HUES48 (cell line): ENCODE measurements at regions not wholly inside any gene's neighbourhood (a gene's known extent, or its start where the extent isn't known, plus 50 kb on each side); places are given as distances from the start of the nearest gene placed in this dataset.

Source experiments
- H3K27ac ChIP-seq: one replicate; pipeline ENCODE4 v1.7.0; 2013; ENCODE audit warnings: low read depth, low read length, inconsistent platforms
- H3K27me3 ChIP-seq: 2 replicates; pipeline ENCODE4 v1.6.1; 2013; ENCODE audit warnings: mild to moderate bottlenecking, low read length; ENCODE audit not compliant: control insufficient read depth, insufficient read depth
- H3K36me3 ChIP-seq: 2 replicates; pipeline ENCODE4 v1.6.1; 2013; ENCODE audit warnings: low read length; ENCODE audit not compliant: control insufficient read depth, insufficient read depth
- H3K4me1 ChIP-seq: 2 replicates; pipeline ENCODE4 v1.6.1; 2013; ENCODE audit warnings: mild to moderate bottlenecking, low read length; ENCODE audit not compliant: control insufficient read depth, insufficient read depth
- H3K4me3 ChIP-seq: 2 replicates; pipeline ENCODE4 v1.5.1; 2013; ENCODE audit warnings: mild to moderate bottlenecking, low read depth, low read length
- H3K9ac ChIP-seq: 2 replicates; pipeline ENCODE4 v1.6.1; 2013; ENCODE audit warnings: mild to moderate bottlenecking, low read depth, low read length, moderate library complexity
- H3K9me3 ChIP-seq: 2 replicates; pipeline ENCODE4 v1.6.1; 2013; ENCODE audit warnings: low read length; ENCODE audit not compliant: control insufficient read depth, insufficient read depth

DNA sequence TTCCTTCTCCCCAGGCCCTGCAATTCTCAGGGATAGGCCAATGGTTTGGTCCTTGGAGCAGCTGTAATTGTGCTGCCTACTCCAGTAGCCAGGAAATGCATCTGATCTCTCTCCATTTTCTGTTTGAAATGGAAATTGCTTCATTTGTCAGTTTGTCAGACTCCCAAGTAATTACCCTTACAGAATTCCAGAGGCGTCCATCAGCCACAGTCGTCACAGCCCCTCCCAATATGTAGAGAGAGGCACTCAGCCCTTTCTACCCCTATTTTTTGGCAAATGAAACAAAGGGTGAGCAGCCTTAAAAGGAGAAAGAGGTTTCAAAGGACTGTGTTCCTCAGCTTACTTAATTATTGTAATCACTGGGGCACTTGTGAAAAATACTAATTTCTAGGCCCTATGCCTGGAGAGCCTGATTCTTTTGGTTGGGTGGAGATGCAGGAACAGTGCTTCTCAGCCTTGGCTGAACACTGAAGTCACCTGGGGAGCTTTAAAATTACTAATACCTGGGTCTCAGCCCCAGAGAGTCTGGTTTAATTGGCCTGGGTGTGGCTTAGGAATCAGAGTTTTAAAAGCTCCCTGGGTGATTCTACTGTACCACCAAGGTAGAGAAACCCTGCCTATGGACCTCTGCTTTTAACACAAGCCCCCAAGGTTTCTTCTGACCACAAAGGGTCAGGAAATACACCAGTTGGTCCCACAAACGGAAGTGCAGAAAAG, 190.0 kb downstream of the EMP1 start:
- no peak overlapping the region for H3K4me3 ChIP-seq
- no peaks in the 10 kb centered on the region for H3K9me3 ChIP-seq
- no peaks in the 10 kb centered on the region for H3K27me3 ChIP-seq
- no peak overlapping the region for H3K27ac ChIP-seq
- H3K4me1 ChIP-seq, result 0 out of 2 replicates have a peak, but pooled peaks cover 7% of the 10 kb centered on the region
- H3K36me3 ChIP-seq, result no peaks in the 10 kb centered on the region
- no peak overlapping the region for H3K9ac ChIP-seq

- Histone ChIP-seq H3K27me3 (0 out of 2 replicates have a peak, but pooled peaks cover 4% of the 10 kb centered on the region), H3K36me3 (no peaks in the 10 kb centered on the region), H3K9ac (no peak overlapping the region), H3K27ac (no peak overlapping the region), H3K9me3 (no peaks in the 10 kb centered on the region), H3K4me3 (no peak overlapping the region), H3K4me1 (0 out of 2 replicates have a peak, but pooled peaks cover 7% of the 10 kb centered on the region)
Measured at GRCh38 chr12:13383379-13383778, 186.9 kb downstream of the EMP1 start.

GRCh38 chr12:13380297-13380696, 183.8 kb downstream of the EMP1 start:
- Histone ChIP-seq H3K27me3 (0 out of 2 replicates have a peak, but pooled peaks cover 4% of the 10 kb centered on the region), H3K9ac (no peak overlapping the region), H3K4me3 (no peak overlapping the region), H3K4me1 (peaks cover 16% of the 10 kb centered on the region; the same call in 1 of the 2 replicates), H3K9me3 (no peaks in the 10 kb centered on the region), H3K27ac (no peak overlapping the region), H3K36me3 (no peaks in the 10 kb centered on the region)

DNA sequence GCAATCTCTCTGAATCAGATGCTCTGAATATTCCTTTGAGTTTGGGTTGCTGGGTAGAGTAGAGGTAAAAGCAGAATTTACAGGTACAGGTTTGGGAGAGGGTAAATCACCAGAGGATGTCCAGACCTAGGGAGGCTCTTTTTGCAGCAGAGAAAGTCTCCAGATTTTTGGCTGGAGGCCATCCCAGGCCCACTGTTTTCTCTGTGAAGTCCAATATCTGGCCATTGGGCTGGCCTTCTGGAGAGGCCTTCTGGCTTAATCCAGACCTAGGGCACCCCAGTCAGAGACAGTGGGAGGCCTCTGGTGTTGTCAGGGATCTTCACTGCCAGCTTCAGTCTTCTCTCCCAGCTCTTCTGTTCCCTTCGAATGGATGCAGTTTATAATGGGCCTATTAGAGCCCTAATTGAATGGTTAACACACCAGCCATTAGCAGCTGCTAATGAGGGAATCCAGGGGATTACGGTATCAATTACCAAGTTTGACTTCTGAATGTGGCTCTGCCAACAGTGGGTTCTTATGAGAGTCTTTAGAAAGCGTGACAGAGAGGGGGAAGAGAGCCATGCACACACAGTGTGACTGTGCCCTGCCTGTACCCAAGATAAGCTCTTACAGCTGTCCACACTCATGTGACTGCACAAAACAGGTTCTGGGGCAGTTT, 183.1 kb downstream of the EMP1 start:
- Histone ChIP-seq H3K4me1 (peaks cover 16% of the 10 kb centered on the region; the same call in 1 of the 2 replicates), H3K4me3 (no peak overlapping the region), H3K27ac (no peak overlapping the region), H3K9ac (no peak overlapping the region), H3K27me3 (0 out of 2 replicates have a peak, but pooled peaks cover 4% of the 10 kb centered on the region), H3K36me3 (no peaks in the 10 kb centered on the region), H3K9me3 (no peaks in the 10 kb centered on the region)

DNA sequence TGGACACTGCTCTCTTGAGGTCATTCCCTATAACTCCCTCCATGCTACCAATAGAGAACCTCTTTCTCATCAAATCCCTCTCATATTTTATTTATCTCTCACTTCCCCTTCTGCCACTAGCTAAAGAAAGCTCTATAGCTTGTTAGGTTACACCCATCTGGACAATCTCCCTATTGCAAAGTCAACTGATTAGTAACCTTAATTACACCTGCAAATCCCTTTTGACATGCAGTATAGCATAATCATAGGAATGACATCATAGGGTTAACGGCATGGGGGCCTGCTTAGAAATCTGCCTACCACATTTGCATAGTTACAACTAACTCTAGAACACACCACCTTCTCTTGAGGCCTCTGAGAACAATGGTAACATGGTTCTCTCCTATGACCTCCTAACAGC, 181.2 kb downstream of the EMP1 start:
- Histone ChIP-seq H3K9ac (no peak overlapping the region), H3K9me3 (no peaks in the 10 kb centered on the region), H3K36me3 (no peaks in the 10 kb centered on the region), H3K4me1 (peaks cover 16% of the 10 kb centered on the region; the same call in 1 of the 2 replicates), H3K27ac (no peak overlapping the region), H3K27me3 (0 out of 2 replicates have a peak, but pooled peaks cover 4% of the 10 kb centered on the region), H3K4me3 (no peak overlapping the region)

DNA sequence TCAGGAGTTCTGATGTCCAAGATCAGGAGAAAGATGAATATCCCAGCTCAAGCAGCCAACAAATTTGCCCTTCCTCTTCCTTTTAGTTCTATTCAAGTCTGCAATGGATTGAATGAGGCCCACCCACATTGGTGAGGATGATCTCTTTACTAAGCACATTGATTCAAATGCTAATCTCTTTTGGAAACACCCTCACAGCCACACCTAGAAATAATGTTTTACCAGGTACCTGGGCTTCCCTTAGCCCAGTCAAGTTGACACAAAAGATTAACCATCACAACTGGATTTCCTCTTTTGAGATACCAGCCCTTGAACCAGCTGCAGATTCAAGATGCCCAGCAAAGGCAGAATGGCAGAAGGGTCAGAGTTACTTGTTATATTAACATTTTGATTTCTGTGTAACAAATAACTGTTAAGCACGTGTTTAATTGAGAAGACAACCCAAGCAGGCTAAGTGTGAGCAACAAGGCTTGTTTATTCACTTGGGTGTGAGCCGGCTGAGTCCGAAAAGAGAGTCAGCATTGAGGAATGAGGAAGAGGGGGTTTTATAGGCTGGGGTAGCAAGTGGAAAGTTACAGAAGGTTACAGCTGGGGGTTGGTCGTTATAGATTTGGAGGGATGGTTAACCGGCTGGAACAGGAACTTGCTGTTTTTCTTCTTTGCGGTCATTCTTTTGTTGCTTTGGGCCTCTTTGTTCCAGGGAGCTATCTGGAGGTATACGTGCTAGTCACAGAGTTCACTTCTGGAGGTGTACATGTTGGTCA, 180.3 kb downstream of the EMP1 start:
- Histone ChIP-seq H3K36me3 (no peaks in the 10 kb centered on the region), H3K9me3 (no peaks in the 10 kb centered on the region), H3K9ac (no peak overlapping the region), H3K27ac (peak overlapping the region; percentile 9), H3K4me3 (no peak overlapping the region), H3K27me3 (0 out of 2 replicates have a peak, but pooled peaks cover 4% of the 10 kb centered on the region), H3K4me1 (peaks cover 9% of the 10 kb centered on the region; the same call in 1 of the 2 replicates)

DNA sequence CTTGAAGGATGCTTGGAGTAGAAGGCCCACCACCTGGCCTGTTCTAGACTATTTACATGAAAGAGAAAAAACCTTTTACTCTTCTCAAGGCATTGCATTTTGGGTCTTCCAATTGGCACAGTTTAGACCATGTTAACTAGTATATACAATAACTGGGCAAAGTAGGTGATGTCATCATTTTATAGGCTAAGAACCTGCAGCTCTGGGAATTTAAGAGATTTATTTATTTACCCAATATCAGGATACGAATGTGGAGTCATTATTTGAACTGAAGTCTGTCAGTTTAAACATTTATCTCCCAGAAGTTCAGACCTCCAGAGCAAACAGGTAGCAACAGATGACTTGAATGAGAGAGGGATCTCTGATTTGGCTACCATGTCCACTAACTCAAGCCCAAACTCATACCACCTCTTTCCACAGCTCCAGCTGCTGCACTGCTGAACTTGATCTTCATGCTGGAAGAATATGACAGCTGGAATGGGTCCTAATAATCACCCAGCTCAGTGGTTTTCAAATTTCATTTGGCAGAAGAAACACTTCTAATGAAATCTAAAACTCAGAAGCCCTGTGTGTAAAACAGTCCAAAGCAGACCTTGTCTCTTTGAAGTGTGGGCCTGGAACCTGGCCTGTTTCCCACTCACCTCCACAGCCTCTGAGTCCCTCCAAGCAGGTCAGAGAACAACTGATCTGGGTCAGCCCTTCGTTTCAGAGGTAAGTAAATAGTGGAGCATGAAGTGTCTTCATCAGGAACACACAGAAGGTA, 179.2 kb downstream of the EMP1 start:
- H3K27me3 ChIP-seq, result no peaks in the 10 kb centered on the region
- no peaks in the 10 kb centered on the region for H3K9me3 ChIP-seq
- no peak overlapping the region for H3K4me3 ChIP-seq
- no peaks in the 10 kb centered on the region for H3K36me3 ChIP-seq
- H3K27ac ChIP-seq, result no peak overlapping the region
- no peak overlapping the region for H3K9ac ChIP-seq
- peaks cover 9% of the 10 kb centered on the region; the same call in 1 of the 2 replicates for H3K4me1 ChIP-seq

- no peak overlapping the region for H3K27ac ChIP-seq
- H3K27me3 ChIP-seq, result no peaks in the 10 kb centered on the region
- no peak overlapping the region for H3K4me3 ChIP-seq
- no peak overlapping the region for H3K9ac ChIP-seq
- peaks cover 9% of the 10 kb centered on the region; the same call in 1 of the 2 replicates for H3K4me1 ChIP-seq
- H3K9me3 ChIP-seq, result no peaks in the 10 kb centered on the region
- no peaks in the 10 kb centered on the region for H3K36me3 ChIP-seq
Measured at GRCh38 chr12:13374793-13375192, 178.3 kb downstream of the EMP1 start.

- Histone ChIP-seq H3K9me3 (no peaks in the 10 kb centered on the region), H3K27me3 (no peaks in the 10 kb centered on the region), H3K4me1 (peaks cover 9% of the 10 kb centered on the region; the same call in 1 of the 2 replicates), H3K36me3 (no peaks in the 10 kb centered on the region), H3K4me3 (no peak overlapping the region), H3K27ac (no peak overlapping the region), H3K9ac (no peak overlapping the region)
Measured at GRCh38 chr12:13373803-13374202, 177.3 kb downstream of the EMP1 start.

GRCh38 chr12:13373131-13373530, 176.6 kb downstream of the EMP1 start:
- Histone ChIP-seq H3K36me3 (no peaks in the 10 kb centered on the region), H3K27ac (no peak overlapping the region), H3K9ac (no peak overlapping the region), H3K9me3 (no peaks in the 10 kb centered on the region), H3K4me3 (no peak overlapping the region), H3K4me1 (peaks cover 9% of the 10 kb centered on the region; the same call in 1 of the 2 replicates), H3K27me3 (no peaks in the 10 kb centered on the region)
